T-helper 1 cell treated with Interleukin-12 subunit alpha and Interleukin-12 subunit beta and Interleukin-4 antibody, amounts not matched to agents 30 μg/mL and 1 μg/mL, for 36 hours (primary cell): ENCODE measurements at regions not wholly inside any gene's neighbourhood (a gene's known extent, or its start where the extent isn't known, plus 50 kb on each side); places are given as distances from the start of the nearest gene placed in this dataset.

Experiments used
- H3K27ac Mint-ChIP-seq: one replicate; pipeline ENCODE4 v1.8.0; 2021; ENCODE audit warnings: mild to moderate bottlenecking, mixed read lengths
- H3K27me3 Mint-ChIP-seq: one replicate; pipeline ENCODE4 v1.8.0; 2021; ENCODE audit warnings: low read depth, mixed read lengths
- H3K36me3 Mint-ChIP-seq: one replicate; pipeline ENCODE4 v1.8.0; 2021; ENCODE audit warnings: low read depth, mixed read lengths
- H3K4me1 Mint-ChIP-seq: one replicate; pipeline ENCODE4 v1.8.0; 2021; ENCODE audit warnings: low read depth, mixed read lengths
- H3K4me3 Mint-ChIP-seq: one replicate; pipeline ENCODE4 v1.8.0; 2021; ENCODE audit warnings: mild to moderate bottlenecking, moderate library complexity, mixed read lengths
- H3K9me3 Mint-ChIP-seq: one replicate; pipeline ENCODE4 v1.8.0; 2021; ENCODE audit warnings: mixed read lengths

- no peaks in the 10 kb centered on the region for H3K4me1 Mint-ChIP-seq
Measured at GRCh38 chr2:133780997-133781513, 212.8 kb upstream of the NCKAP5 start.

GRCh38 chr2:133787207-133787606 lies 218.9 kb upstream of the NCKAP5 start:
- no peaks in the 10 kb centered on the region for H3K27me3 Mint-ChIP-seq
- H3K27ac Mint-ChIP-seq: no peak overlapping the region
- H3K4me3 Mint-ChIP-seq: no peak overlapping the region
- H3K4me1 Mint-ChIP-seq: no peaks in the 10 kb centered on the region
- no peaks in the 10 kb centered on the region for H3K36me3 Mint-ChIP-seq
- no peaks in the 10 kb centered on the region for H3K9me3 Mint-ChIP-seq

More at GRCh38 chr2:133780997-133781513, 212.8 kb upstream of the NCKAP5 start:
- Mint-ChIP-seq H3K9me3 (no peaks in the 10 kb centered on the region), H3K27ac (no peak overlapping the region), H3K27me3 (no peaks in the 10 kb centered on the region), H3K36me3 (no peaks in the 10 kb centered on the region), H3K4me3 (no peak overlapping the region)

GRCh38 chr2:133787651-133788050 lies 219.4 kb upstream of the NCKAP5 start:
- no peaks in the 10 kb centered on the region for H3K4me1 Mint-ChIP-seq
- H3K27ac Mint-ChIP-seq: no peak overlapping the region
- no peak overlapping the region for H3K4me3 Mint-ChIP-seq
- no peaks in the 10 kb centered on the region for H3K27me3 Mint-ChIP-seq
- no peaks in the 10 kb centered on the region for H3K36me3 Mint-ChIP-seq
- H3K9me3 Mint-ChIP-seq: no peaks in the 10 kb centered on the region

- Mint-ChIP-seq H3K36me3 (no peaks in the 10 kb centered on the region), H3K9me3 (no peaks in the 10 kb centered on the region), H3K4me1 (no peaks in the 10 kb centered on the region), H3K27me3 (no peaks in the 10 kb centered on the region), H3K4me3 (no peak overlapping the region), H3K27ac (no peak overlapping the region)
Measured at GRCh38 chr2:133788386-133788785, 220.1 kb upstream of the NCKAP5 start.

- H3K9me3 Mint-ChIP-seq: peaks cover 7% of the 10 kb centered on the region
- no peaks in the 10 kb centered on the region for H3K36me3 Mint-ChIP-seq
- H3K4me1 Mint-ChIP-seq: no peaks in the 10 kb centered on the region
- no peak overlapping the region for H3K27ac Mint-ChIP-seq
- no peak overlapping the region for H3K4me3 Mint-ChIP-seq
- H3K27me3 Mint-ChIP-seq: no peaks in the 10 kb centered on the region
Measured at GRCh38 chr2:133789743-133790142, 221.5 kb upstream of the NCKAP5 start.

GRCh38 chr2:133790711-133791110 lies 222.4 kb upstream of the NCKAP5 start:
- H3K27me3 Mint-ChIP-seq: no peaks in the 10 kb centered on the region
- H3K9me3 Mint-ChIP-seq: peaks cover 7% of the 10 kb centered on the region
- no peak overlapping the region for H3K27ac Mint-ChIP-seq
- no peaks in the 10 kb centered on the region for H3K4me1 Mint-ChIP-seq
- no peak overlapping the region for H3K4me3 Mint-ChIP-seq
- no peaks in the 10 kb centered on the region for H3K36me3 Mint-ChIP-seq

- Mint-ChIP-seq H3K4me1 (no peaks in the 10 kb centered on the region), H3K27ac (no peak overlapping the region), H3K36me3 (no peaks in the 10 kb centered on the region), H3K4me3 (no peak overlapping the region), H3K27me3 (no peaks in the 10 kb centered on the region), H3K9me3 (peaks cover 7% of the 10 kb centered on the region)
Measured at GRCh38 chr2:133791191-133791590, 222.9 kb upstream of the NCKAP5 start.

- H3K4me3 Mint-ChIP-seq: no peak overlapping the region
- H3K27ac Mint-ChIP-seq: no peak overlapping the region
- no peaks in the 10 kb centered on the region for H3K36me3 Mint-ChIP-seq
- peaks cover 7% of the 10 kb centered on the region for H3K9me3 Mint-ChIP-seq
- H3K27me3 Mint-ChIP-seq: no peaks in the 10 kb centered on the region
- H3K4me1 Mint-ChIP-seq: no peaks in the 10 kb centered on the region
Measured at GRCh38 chr2:133792223-133792622, 224.0 kb upstream of the NCKAP5 start.

- H3K27me3 Mint-ChIP-seq: no peaks in the 10 kb centered on the region
- no peaks in the 10 kb centered on the region for H3K4me1 Mint-ChIP-seq
- H3K27ac Mint-ChIP-seq: no peak overlapping the region
- H3K9me3 Mint-ChIP-seq: peaks cover 7% of the 10 kb centered on the region
- H3K4me3 Mint-ChIP-seq: no peak overlapping the region
- no peaks in the 10 kb centered on the region for H3K36me3 Mint-ChIP-seq
Measured at GRCh38 chr2:133794114-133794513, 225.9 kb upstream of the NCKAP5 start.

- H3K9me3 Mint-ChIP-seq: no peaks in the 10 kb centered on the region
- no peak overlapping the region for H3K27ac Mint-ChIP-seq
- H3K36me3 Mint-ChIP-seq: no peaks in the 10 kb centered on the region
- no peak overlapping the region for H3K4me3 Mint-ChIP-seq
- no peaks in the 10 kb centered on the region for H3K4me1 Mint-ChIP-seq
- no peaks in the 10 kb centered on the region for H3K27me3 Mint-ChIP-seq
Measured at GRCh38 chr2:133801946-133802345, 233.7 kb upstream of the NCKAP5 start.

- Mint-ChIP-seq H3K4me3 (no peak overlapping the region), H3K9me3 (no peaks in the 10 kb centered on the region), H3K36me3 (no peaks in the 10 kb centered on the region), H3K27me3 (no peaks in the 10 kb centered on the region), H3K4me1 (no peaks in the 10 kb centered on the region), H3K27ac (no peak overlapping the region)
Measured at GRCh38 chr2:133802409-133803039, 234.3 kb upstream of the NCKAP5 start.

- Mint-ChIP-seq H3K36me3 (no peaks in the 10 kb centered on the region), H3K27me3 (no peaks in the 10 kb centered on the region), H3K4me1 (no peaks in the 10 kb centered on the region), H3K4me3 (no peak overlapping the region), H3K27ac (no peak overlapping the region), H3K9me3 (peaks cover 16% of the 10 kb centered on the region)
Measured at GRCh38 chr2:133806564-133806963, 238.3 kb upstream of the NCKAP5 start.

- no peaks in the 10 kb centered on the region for H3K4me1 Mint-ChIP-seq
- no peaks in the 10 kb centered on the region for H3K36me3 Mint-ChIP-seq
- no peaks in the 10 kb centered on the region for H3K27me3 Mint-ChIP-seq
- H3K9me3 Mint-ChIP-seq: peaks cover 16% of the 10 kb centered on the region
- H3K27ac Mint-ChIP-seq: no peak overlapping the region
- H3K4me3 Mint-ChIP-seq: no peak overlapping the region
Measured at GRCh38 chr2:133809485-133809884, 241.2 kb upstream of the NCKAP5 start.

GRCh38 chr2:133810559-133810958 lies 242.3 kb upstream of the NCKAP5 start:
- no peaks in the 10 kb centered on the region for H3K36me3 Mint-ChIP-seq
- no peaks in the 10 kb centered on the region for H3K27me3 Mint-ChIP-seq
- no peaks in the 10 kb centered on the region for H3K4me1 Mint-ChIP-seq
- peaks cover 16% of the 10 kb centered on the region for H3K9me3 Mint-ChIP-seq
- no peak overlapping the region for H3K27ac Mint-ChIP-seq
- no peak overlapping the region for H3K4me3 Mint-ChIP-seq

GRCh38 chr2:133811409-133812125 lies 243.3 kb upstream of the NCKAP5 start:
- Mint-ChIP-seq H3K4me1 (no peaks in the 10 kb centered on the region), H3K9me3 (peaks cover 16% of the 10 kb centered on the region), H3K36me3 (no peaks in the 10 kb centered on the region), H3K27me3 (no peaks in the 10 kb centered on the region), H3K27ac (no peak overlapping the region), H3K4me3 (no peak overlapping the region)
